MCF 10A (cell line): ENCODE measurements at regions not wholly inside any gene's neighbourhood (a gene's known extent, or its start where the extent isn't known, plus 50 kb on each side); places are given as distances from the start of the nearest gene placed in this dataset.
"Not testable (repeated sequence)": the region's sequence is repeated elsewhere in the genome, so short reads cannot be mapped to it uniquely, and the experiment has no call there.

Experiments used
- BruUV-seq: library from RNA; stranded (reverse); fragments of 400-500 nt; replicated peaks from 2 replicates; lab custom pipeline; 2021; lab: Mats Ljungman, UMichigan
- CTCF ChIA-PET: fragments of 300-600 bp; sonication (Branson Sonifier 250); formaldehyde crosslinking; extraction: SDS; loops from one replicate; lab custom pipeline; 2021; ENCODE audit warnings: antibody characterized with exemption, inconsistent platforms; lab: Yijun Ruan, JAX
- POLR2A ChIA-PET: fragments of 300-600, 350-650 bp; sonication (Branson Sonifier 250); formaldehyde crosslinking; extraction: SDS; loops from one replicate; lab custom pipeline; 2020; ENCODE audit warnings: antibody characterized with exemption, inconsistent platforms; lab: Yijun Ruan, JAX
- DNase-seq: peaks from one replicate; pipeline ENCODE4 v3.0.0-alpha.2; 2018; ENCODE audit not compliant: unreplicated experiment
- H3K27ac Mint-ChIP-seq: one replicate; pipeline ENCODE4 v1.8.0; 2022; ENCODE audit warnings: mild to moderate bottlenecking, low read depth, mixed read lengths; ENCODE audit not compliant: unreplicated experiment
- H3K27me3 Mint-ChIP-seq: one replicate; pipeline ENCODE4 v1.8.0; 2022; ENCODE audit warnings: mixed read lengths; ENCODE audit not compliant: insufficient read depth, unreplicated experiment
- H3K36me3 Mint-ChIP-seq: one replicate; pipeline ENCODE4 v1.8.0; 2022; ENCODE audit warnings: mild to moderate bottlenecking, moderate library complexity, mixed read lengths; ENCODE audit not compliant: insufficient read depth, unreplicated experiment
- H3K4me1 Mint-ChIP-seq: one replicate; pipeline ENCODE4 v1.8.0; 2022; ENCODE audit warnings: mixed read lengths; ENCODE audit not compliant: insufficient read depth, unreplicated experiment
- H3K4me3 Mint-ChIP-seq: one replicate; pipeline ENCODE4 v1.8.0; 2022; ENCODE audit warnings: mild to moderate bottlenecking, moderate library complexity, mixed read lengths; ENCODE audit not compliant: unreplicated experiment
- H3K9me3 Mint-ChIP-seq: one replicate; pipeline ENCODE4 v1.8.0; 2022; ENCODE audit warnings: mixed read lengths; ENCODE audit not compliant: unreplicated experiment
- CTCF ChIP-seq: fragments of 200-600 bp; IDR thresholded peaks from one replicate; pipeline ENCODE4 v1.8.0; 2022; ENCODE audit warnings: antibody characterized with exemption, mild to moderate bottlenecking; ENCODE audit not compliant: unreplicated experiment
- intact Hi-C: fragments of 100-400 bp; cut with micrococcal nuclease; formaldehyde crosslinking; loops from 2 replicates; pipeline ENCODE4 v1.14.1; 2022

GRCh38 chr1:189637041-189637440 lies 840.6 kb downstream of the BRINP3 start:
- no peak for DNase-seq
- no peaks in the 10 kb centered on the region for H3K9me3 Mint-ChIP-seq
- no peak overlapping the region for H3K27ac Mint-ChIP-seq
- H3K27me3 Mint-ChIP-seq = no peaks in the 10 kb centered on the region
- H3K4me1 Mint-ChIP-seq = no peaks in the 10 kb centered on the region
- no TSS peak for BruUV-seq
- H3K36me3 Mint-ChIP-seq = no peaks in the 10 kb centered on the region
- POLR2A ChIA-PET = interaction anchor here (1.2 kb wide), 1 partner anchor 20 kb away, joined by 3 read pairs; no protein-coding TSS in a partner anchor
- CTCF ChIA-PET = no interaction called here
- no peak overlapping the region for H3K4me3 Mint-ChIP-seq
- TF ChIP-seq CTCF = no peak
- intact Hi-C loops = no loop called here

GRCh38 chr1:189644156-189644555 lies 833.5 kb downstream of the BRINP3 start:
- DNase-seq, intact Hi-C loops, H3K9me3 Mint-ChIP-seq, H3K27ac Mint-ChIP-seq, BruUV-seq, H3K4me3 Mint-ChIP-seq, H3K4me1 Mint-ChIP-seq, H3K36me3 Mint-ChIP-seq, H3K27me3 Mint-ChIP-seq: not testable (repeated sequence)
- ChIA-PET CTCF (interaction anchor here (0.9 kb wide), 1 partner anchor 13 kb away, joined by 3 read pairs; no protein-coding TSS in a partner anchor), POLR2A (interaction anchor here (0.5 kb wide), 1 partner anchor 25 kb away, joined by 3 read pairs; no protein-coding TSS in a partner anchor)

DNA sequence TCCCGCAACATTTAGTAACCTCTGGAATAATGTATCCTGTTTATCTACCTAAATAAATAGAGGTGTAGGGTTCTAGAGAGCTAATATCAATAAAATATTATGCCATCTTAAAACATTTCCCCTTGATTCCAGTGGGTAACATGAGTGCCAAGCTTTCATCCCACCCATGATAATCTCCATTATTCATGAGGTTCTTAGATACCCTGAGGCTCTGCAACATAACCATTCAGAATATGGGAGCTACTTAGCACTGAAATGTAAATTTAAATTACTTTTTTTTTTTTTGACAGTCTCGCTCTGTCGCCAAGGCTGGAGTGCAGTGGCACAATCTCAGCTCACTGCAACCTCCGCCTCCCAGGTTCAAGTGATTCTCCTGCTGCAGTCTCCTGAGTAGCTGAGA lies 832.7 kb downstream of the BRINP3 start:
- CTCF ChIA-PET = interaction anchor here (0.9 kb wide), 1 partner anchor 12 kb away, joined by 3 read pairs; no protein-coding TSS in a partner anchor
- no peak for TF ChIP-seq CTCF
- no peaks in the 10 kb centered on the region for H3K4me1 Mint-ChIP-seq
- intact Hi-C loops = no loop called here
- no peak overlapping the region for H3K4me3 Mint-ChIP-seq
- no peak for DNase-seq
- H3K36me3 Mint-ChIP-seq = no peaks in the 10 kb centered on the region
- H3K9me3 Mint-ChIP-seq = peaks cover 8% of the 10 kb centered on the region
- no peaks in the 10 kb centered on the region for H3K27me3 Mint-ChIP-seq
- BruUV-seq = no TSS peak
- no peak overlapping the region for H3K27ac Mint-ChIP-seq
- POLR2A ChIA-PET = interaction anchor here (0.7 kb wide), 1 partner anchor 1029 kb away, joined by 3 read pairs; no protein-coding TSS in a partner anchor

DNA sequence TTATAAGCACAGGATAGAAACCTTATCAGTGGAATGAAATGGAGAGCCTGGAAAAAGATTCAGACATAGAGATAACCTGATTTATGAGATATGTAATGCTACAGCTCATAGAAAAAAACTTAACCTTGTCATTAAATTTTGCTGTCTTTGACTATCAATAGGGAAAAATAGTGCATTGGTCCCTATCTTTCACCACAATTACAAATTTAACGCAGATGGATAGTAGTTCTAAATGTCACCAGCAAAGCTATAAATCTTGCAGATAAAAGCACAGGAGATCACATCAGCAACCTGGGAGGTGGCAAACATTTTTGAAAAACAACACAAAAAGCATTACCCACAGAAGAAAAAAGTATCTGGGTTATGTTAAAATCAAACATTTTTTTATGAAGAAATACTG lies 831.6 kb downstream of the BRINP3 start:
- intact Hi-C loops = no loop called here
- TF ChIP-seq CTCF = no peak
- POLR2A ChIA-PET = no interaction called here
- no peaks in the 10 kb centered on the region for H3K4me1 Mint-ChIP-seq
- H3K27me3 Mint-ChIP-seq = no peaks in the 10 kb centered on the region
- H3K36me3 Mint-ChIP-seq = no peaks in the 10 kb centered on the region
- CTCF ChIA-PET = interaction anchor here (0.6 kb wide), 1 partner anchor 213 kb away, joined by 3 read pairs; no protein-coding TSS in a partner anchor
- H3K9me3 Mint-ChIP-seq = peaks cover 8% of the 10 kb centered on the region
- no peak overlapping the region for H3K27ac Mint-ChIP-seq
- DNase-seq = no peak
- no TSS peak for BruUV-seq
- no peak overlapping the region for H3K4me3 Mint-ChIP-seq
